ENCODE measurements at regions not wholly inside any gene's neighbourhood (a gene's known extent, or its start where the extent isn't known, plus 50 kb on each side); places are given as distances from the start of the nearest gene placed in this dataset.

DNA sequence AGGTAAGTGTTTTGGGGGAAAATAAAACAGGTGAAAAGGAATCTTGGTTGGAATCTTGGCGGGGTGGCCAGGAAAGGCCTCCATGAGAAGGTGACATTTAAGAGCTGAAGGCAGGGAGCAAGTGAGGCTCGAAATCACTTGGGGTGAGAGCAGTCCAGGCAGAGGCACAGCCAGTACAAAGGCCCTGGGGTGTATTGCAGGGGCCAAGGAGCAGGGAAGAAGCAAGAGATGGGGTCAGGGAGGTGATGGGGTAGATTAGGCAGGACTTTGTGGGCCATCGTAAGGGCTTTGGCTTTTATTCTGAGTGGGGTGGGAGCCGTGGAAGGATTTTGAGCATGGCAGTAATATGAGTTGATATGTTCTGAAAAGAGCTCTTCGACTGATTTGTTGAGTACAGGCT is 551.1 kb downstream of the MN1 start:
- no peak for TF ChIP-seq POLR2AphosphoS5 (IDR thresholded peaks at IDR 0.05; ENCODE audit: insufficient read depth in 1 of 2, low read depth in 1 of 2)
- TF ChIP-seq CTCF (IDR thresholded peaks at IDR 0.05): no peak

All from vagina (tissue), 2 donors.